ENCODE measurements at regions not wholly inside any gene's neighbourhood (a gene's known extent, or its start where the extent isn't known, plus 50 kb on each side); places are given as distances from the start of the nearest gene placed in this dataset.

- TF ChIP-seq CTCF (IDR thresholded peaks at IDR 0.05; ENCODE audit: low read depth, low read length), result no peak
- DNase-seq (ENCODE audit: low read depth, low spot score), result no peak
- POLR2A ChIA-PET, result no interaction called here
- Histone ChIP-seq H3K9me3 (ENCODE audit: control insufficient read depth, insufficient read depth, low read length) (no peaks in the 10 kb centered on the region; the same call in 1 of the 2 replicates), H3K4me3 (ENCODE audit: low read depth, low read length) (no peak overlapping the region), H3K27ac (ENCODE audit: low read depth, low read length) (no peak overlapping the region), H3K27me3 (ENCODE audit: control insufficient read depth, insufficient read depth, low read length) (peaks cover 14% of the 10 kb centered on the region)
- CTCF ChIA-PET, result no interaction called here
Observed at GRCh38 chr10:44056967-44057805, 327.7 kb downstream of the CXCL12 start.

DNA sequence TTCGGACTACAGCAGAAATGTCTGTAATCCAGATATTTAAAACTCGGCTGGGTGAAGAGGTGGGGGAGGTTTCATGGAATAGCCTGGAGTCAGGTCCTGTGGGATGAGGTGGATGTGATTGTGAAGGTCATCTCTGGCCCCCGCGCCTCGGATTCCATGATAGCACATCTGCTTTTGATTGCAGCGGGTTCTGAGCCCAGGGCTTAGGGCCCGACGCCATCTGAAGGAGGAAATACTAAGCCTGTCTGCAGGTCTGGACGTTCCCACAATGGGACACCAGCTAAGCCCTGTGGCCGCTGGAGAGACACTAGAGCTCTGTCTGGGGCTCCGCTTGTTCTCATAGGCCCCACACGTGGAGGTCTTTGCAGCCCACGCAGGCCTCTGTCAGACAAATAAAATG is 328.7 kb downstream of the CXCL12 start:
- no peak for DNase-seq (ENCODE audit: low read depth, low spot score)
- no peaks in the 10 kb centered on the region; the same call in 1 of the 2 replicates for H3K9me3 ChIP-seq (ENCODE audit: control insufficient read depth, insufficient read depth, low read length)
- H3K27ac ChIP-seq (ENCODE audit: low read depth, low read length), result no peak overlapping the region
- H3K4me3 ChIP-seq (ENCODE audit: low read depth, low read length), result no peak overlapping the region
- peaks cover 14% of the 10 kb centered on the region for H3K27me3 ChIP-seq (ENCODE audit: control insufficient read depth, insufficient read depth, low read length)
- POLR2A ChIA-PET, result no interaction called here
- no peak for TF ChIP-seq CTCF (IDR thresholded peaks at IDR 0.05; ENCODE audit: low read depth, low read length)
- CTCF ChIA-PET, result no interaction called here

DNA sequence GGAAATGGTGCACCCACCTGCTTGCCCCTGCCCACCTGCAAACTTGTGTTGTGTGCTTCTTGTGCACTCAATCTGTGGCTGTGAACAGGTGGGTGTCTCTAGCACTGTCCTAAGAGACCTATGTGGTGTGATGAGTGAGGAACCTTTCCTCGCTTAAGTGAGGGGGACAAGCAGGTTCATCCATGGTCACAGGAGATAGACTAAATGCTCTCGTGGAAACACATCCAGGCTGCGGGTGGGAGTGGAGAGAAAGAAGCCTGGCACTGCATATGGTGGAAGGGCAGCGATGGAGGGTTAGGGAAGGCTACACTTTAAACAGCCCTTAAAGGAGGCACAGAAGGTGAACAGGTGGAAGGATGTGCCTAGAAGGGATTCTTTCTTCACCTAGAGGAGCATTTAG is 330.9 kb downstream of the CXCL12 start:
- ChIA-PET CTCF (interaction anchor here (1.3 kb wide), 1 partner anchor 811 kb away, joined by 4 read pairs; no protein-coding TSS in a partner anchor), POLR2A (no interaction called here)
- H3K27me3 ChIP-seq (ENCODE audit: control insufficient read depth, insufficient read depth, low read length), result peaks cover 8% of the 10 kb centered on the region
- H3K27ac ChIP-seq (ENCODE audit: low read depth, low read length), result no peak overlapping the region
- no peaks in the 10 kb centered on the region; the same call in 1 of the 2 replicates for H3K9me3 ChIP-seq (ENCODE audit: control insufficient read depth, insufficient read depth, low read length)
- no peak overlapping the region for H3K4me3 ChIP-seq (ENCODE audit: low read depth, low read length)
- DNase-seq (ENCODE audit: low read depth, low spot score), result no peak
- no peak for TF ChIP-seq CTCF (IDR thresholded peaks at IDR 0.05; ENCODE audit: low read depth, low read length)

DNA sequence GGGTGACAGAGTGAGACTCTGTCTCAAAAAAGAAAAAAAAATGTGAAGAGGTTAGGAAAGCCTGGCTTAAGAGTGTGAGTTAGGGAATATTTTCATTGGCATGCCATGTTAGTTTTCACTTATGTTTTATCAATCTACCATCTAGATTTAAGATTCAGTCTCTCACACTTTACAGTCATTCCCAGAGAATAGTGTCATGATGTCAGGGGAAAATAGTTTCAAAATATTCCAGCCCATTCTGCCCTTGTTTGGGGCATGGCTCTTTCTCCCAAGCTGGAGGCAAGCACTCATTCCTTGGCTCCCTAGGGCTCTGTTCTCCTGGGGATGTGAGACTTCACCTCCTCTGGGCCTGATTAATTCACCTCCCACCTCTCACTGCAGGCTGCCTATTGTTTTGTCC is 331.5 kb downstream of the CXCL12 start:
- CTCF ChIA-PET, result no interaction called here
- TF ChIP-seq CTCF (IDR thresholded peaks at IDR 0.05; ENCODE audit: low read depth, low read length), result no peak
- Histone ChIP-seq H3K27me3 (ENCODE audit: control insufficient read depth, insufficient read depth, low read length) (peaks cover 8% of the 10 kb centered on the region), H3K27ac (ENCODE audit: low read depth, low read length) (no peak overlapping the region), H3K4me3 (ENCODE audit: low read depth, low read length) (no peak overlapping the region), H3K9me3 (ENCODE audit: control insufficient read depth, insufficient read depth, low read length) (no peaks in the 10 kb centered on the region; the same call in 1 of the 2 replicates)
- POLR2A ChIA-PET, result no interaction called here
- no peak for DNase-seq (ENCODE audit: low read depth, low spot score)

GRCh38 chr10:44051584-44052385 is 333.1 kb downstream of the CXCL12 start:
- Histone ChIP-seq H3K4me3 (ENCODE audit: low read depth, low read length) (no peak overlapping the region), H3K27me3 (ENCODE audit: control insufficient read depth, insufficient read depth, low read length) (no peaks in the 10 kb centered on the region), H3K27ac (ENCODE audit: low read depth, low read length) (no peak overlapping the region), H3K9me3 (ENCODE audit: control insufficient read depth, insufficient read depth, low read length) (no peaks in the 10 kb centered on the region)
- ChIA-PET CTCF (no interaction called here), POLR2A (no interaction called here)
- DNase-seq (ENCODE audit: low read depth, low spot score), result peak; percentile 18
- TF ChIP-seq CTCF (IDR thresholded peaks at IDR 0.05; ENCODE audit: low read depth, low read length), result no peak
